Nephron progenitor cell (in vitro differentiated cells): ENCODE measurements at regions not wholly inside any gene's neighbourhood (a gene's known extent, or its start where the extent isn't known, plus 50 kb on each side); places are given as distances from the start of the nearest gene placed in this dataset.

ENCODE experiments used
- DNase-seq: peaks from one replicate; pipeline ENCODE4 v3.0.0; 2021
- H3K27ac Mint-ChIP-seq: 2 replicates; pipeline ENCODE4 v1.8.0; 2021; ENCODE audit warnings: mild to moderate bottlenecking, moderate library complexity, mixed read lengths
- H3K27me3 Mint-ChIP-seq: 2 replicates; pipeline ENCODE4 v1.8.0; 2021; ENCODE audit warnings: mild to moderate bottlenecking, low read depth, mixed read lengths; ENCODE audit not compliant: poor library complexity
- H3K36me3 Mint-ChIP-seq: 2 replicates; pipeline ENCODE4 v1.8.0; 2021; ENCODE audit warnings: low read depth, mixed read lengths
- H3K4me1 Mint-ChIP-seq: 2 replicates; pipeline ENCODE4 v1.8.0; 2021; ENCODE audit warnings: mixed read lengths
- H3K4me3 Mint-ChIP-seq: 2 replicates; pipeline ENCODE4 v1.8.0; 2021; ENCODE audit warnings: mild to moderate bottlenecking, moderate library complexity, mixed read lengths
- H3K9me3 Mint-ChIP-seq: 2 replicates; pipeline ENCODE4 v1.8.0; 2021; ENCODE audit warnings: mild to moderate bottlenecking, moderate library complexity, mixed read lengths
- TF ChIP-seq, protein P1 (sequence below): fragments of 200-600 bp; sonication (generic); IDR thresholded peaks from 2 replicates; pipeline ENCODE4 v1.5.0; 2021; ENCODE audit warnings: antibody characterized with exemption

DNA sequence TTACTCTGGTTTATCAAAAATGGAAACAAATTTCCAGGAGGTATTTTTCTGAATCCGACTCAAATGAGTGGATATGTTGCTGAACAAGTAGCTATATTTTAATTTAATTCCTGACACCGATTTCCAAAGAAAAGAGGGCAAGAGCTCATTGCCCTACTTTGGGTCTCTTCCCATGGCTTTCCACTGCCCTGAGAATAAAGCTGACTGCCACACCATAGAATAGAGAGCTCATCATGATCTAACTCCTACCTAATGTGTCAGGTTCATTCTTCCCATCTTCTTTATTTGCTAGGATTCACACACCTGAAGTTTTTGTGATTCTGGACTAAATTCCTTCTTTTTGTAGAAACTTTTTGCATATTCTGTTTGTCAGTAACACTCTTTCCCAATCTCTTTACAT lies 792.1 kb downstream of the DTWD2 start:
- Mint-ChIP-seq H3K27ac (no peak overlapping the region), H3K4me1 (peaks cover 4% of the 10 kb centered on the region), H3K9me3 (no peaks in the 10 kb centered on the region), H3K36me3 (no peaks in the 10 kb centered on the region), H3K4me3 (no peak overlapping the region), H3K27me3 (no peaks in the 10 kb centered on the region)
- TF ChIP-seq, protein P1, sequence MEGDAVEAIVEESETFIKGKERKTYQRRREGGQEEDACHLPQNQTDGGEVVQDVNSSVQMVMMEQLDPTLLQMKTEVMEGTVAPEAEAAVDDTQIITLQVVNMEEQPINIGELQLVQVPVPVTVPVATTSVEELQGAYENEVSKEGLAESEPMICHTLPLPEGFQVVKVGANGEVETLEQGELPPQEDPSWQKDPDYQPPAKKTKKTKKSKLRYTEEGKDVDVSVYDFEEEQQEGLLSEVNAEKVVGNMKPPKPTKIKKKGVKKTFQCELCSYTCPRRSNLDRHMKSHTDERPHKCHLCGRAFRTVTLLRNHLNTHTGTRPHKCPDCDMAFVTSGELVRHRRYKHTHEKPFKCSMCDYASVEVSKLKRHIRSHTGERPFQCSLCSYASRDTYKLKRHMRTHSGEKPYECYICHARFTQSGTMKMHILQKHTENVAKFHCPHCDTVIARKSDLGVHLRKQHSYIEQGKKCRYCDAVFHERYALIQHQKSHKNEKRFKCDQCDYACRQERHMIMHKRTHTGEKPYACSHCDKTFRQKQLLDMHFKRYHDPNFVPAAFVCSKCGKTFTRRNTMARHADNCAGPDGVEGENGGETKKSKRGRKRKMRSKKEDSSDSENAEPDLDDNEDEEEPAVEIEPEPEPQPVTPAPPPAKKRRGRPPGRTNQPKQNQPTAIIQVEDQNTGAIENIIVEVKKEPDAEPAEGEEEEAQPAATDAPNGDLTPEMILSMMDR, result no peak
- no peak for DNase-seq

DNA sequence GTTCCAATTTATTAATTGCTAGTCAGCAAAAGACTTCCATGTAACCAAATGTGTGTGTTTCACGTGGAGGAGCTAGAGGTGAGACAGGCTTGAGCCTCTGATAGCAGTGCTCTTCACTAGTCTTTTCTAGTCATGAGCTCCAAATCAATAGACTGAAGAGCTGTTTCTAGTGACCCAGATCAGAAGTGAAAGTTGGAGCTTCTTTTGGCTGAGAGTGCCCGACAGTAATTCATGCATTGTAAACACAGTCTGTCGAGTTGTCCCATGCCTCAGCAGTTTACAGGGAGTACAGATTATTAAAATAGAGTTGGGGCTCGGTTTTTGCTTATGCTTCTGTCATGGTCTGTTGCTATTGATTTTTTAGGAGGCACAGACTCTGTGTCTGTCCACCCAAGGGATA lies 793.1 kb downstream of the DTWD2 start:
- no peak overlapping the region for H3K27ac Mint-ChIP-seq
- H3K4me1 Mint-ChIP-seq, result peaks cover 4% of the 10 kb centered on the region
- no peaks in the 10 kb centered on the region for H3K9me3 Mint-ChIP-seq
- TF ChIP-seq, protein P1, result no peak
- H3K4me3 Mint-ChIP-seq, result no peak overlapping the region
- H3K27me3 Mint-ChIP-seq, result no peaks in the 10 kb centered on the region
- DNase-seq, result no peak
- H3K36me3 Mint-ChIP-seq, result no peaks in the 10 kb centered on the region

DNA sequence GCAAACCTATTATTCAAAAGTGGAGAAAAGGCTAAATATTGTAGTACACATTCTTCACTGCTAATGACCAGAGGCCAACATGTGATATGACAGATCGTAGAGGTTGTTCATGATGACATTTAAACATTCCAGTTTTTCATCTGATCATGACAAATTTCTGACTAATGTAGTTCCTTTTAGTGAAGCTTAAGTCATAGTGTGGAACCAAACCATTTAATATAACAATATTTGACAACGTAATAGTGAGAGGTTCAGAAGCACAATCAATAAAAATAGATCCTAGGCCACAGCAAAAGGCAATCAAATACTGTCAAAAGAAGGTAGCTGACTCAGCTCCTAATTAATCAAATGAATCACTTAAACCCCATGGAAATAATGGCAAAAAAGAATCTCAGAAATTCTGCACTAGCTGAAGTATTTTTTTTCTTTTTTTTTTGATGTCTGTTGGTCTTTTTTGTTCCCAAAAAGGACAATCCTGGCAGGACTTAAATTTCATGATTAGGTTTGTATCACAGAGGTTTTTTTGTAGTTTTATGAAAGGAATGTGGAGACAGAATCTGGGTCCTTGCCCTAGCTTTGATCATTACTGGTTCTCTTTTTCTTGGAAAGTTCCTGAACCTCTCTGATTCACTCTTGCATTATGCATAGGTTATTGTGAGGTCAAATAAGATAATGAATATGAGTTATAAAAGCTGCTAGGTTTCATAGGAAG lies 795.0 kb downstream of the DTWD2 start:
- Mint-ChIP-seq H3K36me3 (no peaks in the 10 kb centered on the region), H3K4me3 (no peak overlapping the region), H3K27ac (no peak overlapping the region), H3K4me1 (peaks cover 4% of the 10 kb centered on the region), H3K27me3 (no peaks in the 10 kb centered on the region), H3K9me3 (no peaks in the 10 kb centered on the region)
- TF ChIP-seq, protein P1, result no peak
- DNase-seq, result no peak

DNA sequence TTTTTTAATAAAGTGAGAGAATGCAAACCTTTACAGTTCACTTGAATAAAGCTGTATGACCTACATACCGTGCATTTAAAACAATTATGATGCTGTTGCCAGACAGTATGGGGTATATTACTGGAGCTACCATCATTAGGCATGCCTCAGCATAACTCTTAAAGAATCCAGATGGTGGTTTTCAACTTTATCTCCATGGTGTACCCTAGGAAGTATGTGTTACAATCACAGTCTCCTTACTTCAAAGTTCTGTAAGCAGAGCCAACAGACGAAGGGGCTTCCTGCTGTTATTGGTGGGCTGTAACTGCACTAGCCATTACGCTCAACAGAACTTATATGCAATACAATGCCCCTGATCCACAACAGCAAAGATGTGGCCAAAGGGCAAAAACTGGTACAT lies 803.3 kb downstream of the DTWD2 start:
- DNase-seq, result no peak
- no peaks in the 10 kb centered on the region for H3K4me1 Mint-ChIP-seq
- no peaks in the 10 kb centered on the region for H3K36me3 Mint-ChIP-seq
- no peaks in the 10 kb centered on the region for H3K9me3 Mint-ChIP-seq
- no peak overlapping the region for H3K27ac Mint-ChIP-seq
- TF ChIP-seq, protein P1, result no peak
- H3K27me3 Mint-ChIP-seq, result no peaks in the 10 kb centered on the region
- no peak overlapping the region for H3K4me3 Mint-ChIP-seq

DNA sequence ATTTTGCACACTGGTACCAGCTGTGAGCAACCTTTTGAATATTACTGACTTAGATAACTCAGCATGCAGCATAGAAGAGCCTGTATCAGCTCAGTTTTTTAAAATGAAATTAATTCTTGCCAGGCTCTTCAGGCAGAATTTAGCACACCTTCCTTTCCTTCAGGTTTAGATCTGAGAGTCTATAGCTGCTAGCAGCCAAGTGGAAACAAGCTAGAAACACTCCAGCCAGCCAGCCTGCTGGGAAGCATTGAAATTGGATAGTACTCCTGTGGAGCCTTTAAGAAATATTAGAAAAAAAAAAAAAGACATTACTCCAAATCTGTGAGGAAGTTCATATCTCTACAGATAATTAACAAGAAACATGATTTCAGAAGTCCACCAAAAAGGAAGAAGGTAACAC lies 812.2 kb downstream of the DTWD2 start:
- H3K27me3 Mint-ChIP-seq, result no peaks in the 10 kb centered on the region
- no peak overlapping the region for H3K27ac Mint-ChIP-seq
- DNase-seq, result no peak
- H3K9me3 Mint-ChIP-seq, result peaks cover 7% of the 10 kb centered on the region
- TF ChIP-seq, protein P1, result no peak
- no peak overlapping the region for H3K4me3 Mint-ChIP-seq
- H3K36me3 Mint-ChIP-seq, result peaks cover 7% of the 10 kb centered on the region
- no peaks in the 10 kb centered on the region for H3K4me1 Mint-ChIP-seq

DNA sequence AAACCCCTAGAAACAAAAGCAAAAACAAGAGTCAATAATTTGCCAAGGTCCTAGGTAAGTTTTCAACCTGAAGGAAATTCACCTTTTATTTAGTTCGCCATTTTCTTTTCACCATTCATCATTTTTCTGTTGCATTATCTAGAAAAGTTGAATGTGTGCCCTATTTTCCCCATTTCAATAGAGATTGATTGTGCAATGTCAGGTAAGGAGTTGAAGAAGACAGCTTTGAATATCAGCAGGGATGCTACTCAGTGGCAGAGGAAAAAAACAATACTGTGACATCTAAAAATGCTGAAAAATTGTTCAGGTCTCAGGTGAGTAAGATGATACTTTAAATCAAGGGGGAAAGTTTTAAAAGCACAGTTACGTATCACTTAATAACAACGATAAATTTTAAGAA lies 813.7 kb downstream of the DTWD2 start:
- peaks cover 7% of the 10 kb centered on the region for H3K9me3 Mint-ChIP-seq

More for the DNA sequence above, 813.7 kb downstream of the DTWD2 start:
- no peak for DNase-seq
- Mint-ChIP-seq H3K27ac (no peak overlapping the region), H3K4me3 (no peak overlapping the region), H3K4me1 (no peaks in the 10 kb centered on the region), H3K36me3 (peaks cover 7% of the 10 kb centered on the region), H3K27me3 (no peaks in the 10 kb centered on the region)
- TF ChIP-seq, protein P1, result no peak
